MM.1S (cell line): ENCODE measurements at regions not wholly inside any gene's neighbourhood (a gene's known extent, or its start where the extent isn't known, plus 50 kb on each side); places are given as distances from the start of the nearest gene placed in this dataset.
"Not testable (repeated sequence)": the region's sequence is repeated elsewhere in the genome, so short reads cannot be mapped to it uniquely, and the experiment has no call there.

Source experiments
- CTCF ChIP-seq: fragments of 300-600 bp; sonication (generic); IDR thresholded peaks from 2 replicates; pipeline ENCODE4 v1.5.1; 2016; ENCODE audit warnings: antibody characterized with exemption, low read length, mixed read lengths
- EZH2 ChIP-seq: fragments of 300-600 bp; sonication (generic); optimal IDR thresholded peaks from 2 replicates; pipeline ENCODE3; 2017; ENCODE audit warnings: low read depth, mild to moderate bottlenecking, antibody characterized with exemption, low read length, mixed read lengths
- EZH2phosphoT487 ChIP-seq: fragments of 300-600 bp; sonication (generic); IDR thresholded peaks from 2 replicates; pipeline ENCODE4 v1.6.1; 2018; ENCODE audit warnings: antibody characterized with exemption, low read length

GRCh38 chr3:87097733-87098132 lies 106.8 kb upstream of the VGLL3 start:
- TF ChIP-seq CTCF, EZH2phosphoT487, EZH2: not testable (repeated sequence)
